Inflammatory macrophage treated with lipopolysaccharide for 1 hour (primary cell): ENCODE measurements at regions not wholly inside any gene's neighbourhood (a gene's known extent, or its start where the extent isn't known, plus 50 kb on each side); places are given as distances from the start of the nearest gene placed in this dataset.

Source experiments
- DNase-seq, 2 donors: peaks; one replicate each; pipeline ENCODE4 v3.0.0-alpha.2; 2020 to 2022

GRCh38 chr10:130519791-130520190 is 383.6 kb downstream of the GLRX3 start:
- DNase-seq, result no peak

- no peak for DNase-seq
These were observed 395.1 kb downstream of the GLRX3 start for GRCh38 chr10:130531312-130531711.

- DNase-seq, result no peak
These were observed 404.9 kb downstream of the GLRX3 start for GRCh38 chr10:130541090-130541489.

GRCh38 chr10:130542761-130543160 is 406.6 kb downstream of the GLRX3 start:
- DNase-seq, result no peak

- no peak for DNase-seq
These were observed 407.6 kb downstream of the GLRX3 start for GRCh38 chr10:130543794-130544193.

- DNase-seq, result no peak
These were observed 408.9 kb downstream of the GLRX3 start for GRCh38 chr10:130545122-130545521.

- no peak for DNase-seq
These were observed 409.5 kb downstream of the GLRX3 start for GRCh38 chr10:130545697-130546096.

GRCh38 chr10:130546841-130547240 is 410.6 kb downstream of the GLRX3 start:
- DNase-seq, result no peak

- DNase-seq, result peak in 1 of 2 donors; percentile 3
These were observed 411.2 kb downstream of the GLRX3 start for GRCh38 chr10:130547368-130547767.

GRCh38 chr10:130550952-130551674 is 414.9 kb downstream of the GLRX3 start:
- DNase-seq, result no peak

GRCh38 chr10:130551676-130552075 is 415.5 kb downstream of the GLRX3 start:
- DNase-seq, result no peak

- no peak for DNase-seq
These were observed 417.6 kb downstream of the GLRX3 start for GRCh38 chr10:130553826-130554225.

GRCh38 chr10:130554701-130555410 is 418.7 kb downstream of the GLRX3 start:
- DNase-seq, result no peak

- no peak for DNase-seq
These were observed 419.2 kb downstream of the GLRX3 start for GRCh38 chr10:130555411-130555750.

- no peak for DNase-seq
These were observed 421.1 kb downstream of the GLRX3 start for GRCh38 chr10:130557181-130557845.

- DNase-seq, result no peak
These were observed 422.8 kb downstream of the GLRX3 start for GRCh38 chr10:130558746-130559546.

GRCh38 chr10:130559547-130559880 is 423.3 kb downstream of the GLRX3 start:
- no peak for DNase-seq

- no peak for DNase-seq
These were observed 423.9 kb downstream of the GLRX3 start for GRCh38 chr10:130560116-130560515.

GRCh38 chr10:130560573-130560972 is 424.4 kb downstream of the GLRX3 start:
- DNase-seq, result no peak

GRCh38 chr10:130561681-130562080 is 425.5 kb downstream of the GLRX3 start:
- no peak for DNase-seq

- no peak for DNase-seq
These were observed 430.8 kb downstream of the GLRX3 start for GRCh38 chr10:130567011-130567410.

- no peak for DNase-seq
These were observed 431.2 kb downstream of the GLRX3 start for GRCh38 chr10:130567436-130567835.

- DNase-seq, result no peak
These were observed 432.1 kb downstream of the GLRX3 start for GRCh38 chr10:130568246-130568645.
